IMR-90 (cell line): ENCODE measurements at regions not wholly inside any gene's neighbourhood (a gene's known extent, or its start where the extent isn't known, plus 50 kb on each side); places are given as distances from the start of the nearest gene placed in this dataset.

Experiments
- ATAC-seq: fragments of 200-7000 bp; cut with Tn5 transposase; 2 replicates; pipeline ENCODE4 v1.9.1; 2020; ENCODE audit warnings: low read depth, mild to moderate bottlenecking, moderate library complexity
- BruUV-seq: library from RNA; stranded (reverse); fragments of 400-500 nt; replicated peaks from 2 replicates; lab custom pipeline; 2021; lab: Mats Ljungman, UMichigan
- CTCF ChIA-PET: fragments of 300-600 bp; formaldehyde crosslinking; extraction: SDS; loops from one replicate; lab custom pipeline; 2021; ENCODE audit warnings: antibody characterized with exemption; lab: Yijun Ruan, JAX
- POLR2A ChIA-PET: fragments of 300-600 bp; sonication (Branson Sonifier 250); formaldehyde crosslinking; loops from one replicate; lab custom pipeline; 2022; ENCODE audit warnings: antibody characterized with exemption; ENCODE audit not compliant: unreplicated experiment; lab: Charles Lee
- DNase-seq: peaks from one replicate; pipeline ENCODE4 v3.0.0; 2013
- H2AFZ ChIP-seq: replicated peaks from 2 replicates; pipeline ENCODE3; 2013; ENCODE audit warnings: low read length, mild to moderate bottlenecking; ENCODE audit not compliant: poor library complexity
- H2AK5ac ChIP-seq: 2 replicates; pipeline ENCODE4 v1.6.1; 2013; ENCODE audit warnings: low read depth, low read length, inconsistent platforms
- H2AK9ac ChIP-seq: replicated peaks from 2 replicates; pipeline ENCODE3; 2013; ENCODE audit warnings: mild to moderate bottlenecking, low read depth, low read length, moderate library complexity; ENCODE audit not compliant: poor library complexity
- H2BK120ac ChIP-seq: 2 replicates; pipeline ENCODE4 v1.6.1; 2013; ENCODE audit warnings: low read depth, low read length, inconsistent platforms
- H2BK15ac ChIP-seq: 3 replicates; pipeline ENCODE4 v1.6.1; 2013; ENCODE audit warnings: low read depth, low read length, inconsistent platforms
- H2BK20ac ChIP-seq: 2 replicates; pipeline ENCODE4 v1.6.1; 2013; ENCODE audit warnings: low read depth, mild to moderate bottlenecking, inconsistent platforms, low read length, moderate library complexity
- H2BK5ac ChIP-seq: 2 replicates; pipeline ENCODE4 v1.6.1; 2013; ENCODE audit warnings: mild to moderate bottlenecking, low read depth, low read length, inconsistent platforms; ENCODE audit not compliant: poor library complexity, severe bottlenecking
- H3K14ac ChIP-seq: replicated peaks from 2 replicates; pipeline ENCODE4 v1.6.1; 2013; ENCODE audit warnings: low read depth, low read length, inconsistent platforms
- H3K18ac ChIP-seq: 2 replicates; pipeline ENCODE4 v1.6.1; 2013; ENCODE audit warnings: low read depth, low read length, control low read depth
- H3K23ac ChIP-seq: 2 replicates; pipeline ENCODE4 v1.6.1; 2013; ENCODE audit warnings: low read depth, low read length, inconsistent platforms
- H3K27ac ChIP-seq: 2 replicates; pipeline ENCODE4 v1.5.1; 2013; ENCODE audit warnings: mild to moderate bottlenecking, control low read depth, low read length; ENCODE audit not compliant: insufficient read depth
- H3K27me3 ChIP-seq: 2 replicates; pipeline ENCODE4 v1.6.1; 2013; ENCODE audit warnings: low read length; ENCODE audit not compliant: control insufficient read depth, insufficient read depth
- H3K36me3 ChIP-seq: 2 replicates; pipeline ENCODE4 v1.6.1; 2013; ENCODE audit warnings: low read length, mixed read lengths; ENCODE audit not compliant: control insufficient read depth, insufficient read depth
- H3K4ac ChIP-seq: 2 replicates; pipeline ENCODE4 v1.6.1; 2013; ENCODE audit warnings: low read depth, low read length, inconsistent platforms
- H3K4me1 ChIP-seq: 2 replicates; pipeline ENCODE4 v1.6.1; 2013; ENCODE audit warnings: low read length, mixed read lengths; ENCODE audit not compliant: control insufficient read depth, insufficient read depth
- H3K4me2 ChIP-seq: 2 replicates; pipeline ENCODE4 v1.6.1; 2013; ENCODE audit warnings: low read depth, mild to moderate bottlenecking, control low read depth, low read length, moderate library complexity
- H3K4me3 ChIP-seq: 2 replicates; pipeline ENCODE4 v1.5.1; 2013; ENCODE audit warnings: low read depth, mild to moderate bottlenecking, control low read depth, low read length, moderate library complexity; ENCODE audit not compliant: insufficient read depth
- H3K56ac ChIP-seq: 2 replicates; pipeline ENCODE4 v1.6.1; 2013; ENCODE audit warnings: low read length, inconsistent platforms; ENCODE audit not compliant: insufficient read depth; ENCODE audit errors: extremely low read depth
- H3K79me1 ChIP-seq, 2 experiments: 2 replicates each; pipeline ENCODE4 v1.6.1; 2013; ENCODE audit warnings: low read length in 2 of 2, inconsistent platforms in 1 of 2, low read depth in 1 of 2
- H3K9ac ChIP-seq: 2 replicates; pipeline ENCODE4 v1.6.1; 2013; ENCODE audit warnings: low read depth, low read length, control low read depth
- H3K9me1 ChIP-seq: 2 replicates; pipeline ENCODE4 v1.6.1; 2013; ENCODE audit warnings: low read length, inconsistent platforms; ENCODE audit not compliant: insufficient read depth
- H3K9me3 ChIP-seq: 2 replicates; pipeline ENCODE4 v1.6.1; 2013; ENCODE audit warnings: low read length; ENCODE audit not compliant: control insufficient read depth, insufficient read depth
- H4K20me1 ChIP-seq: 2 replicates; pipeline ENCODE4 v1.6.1; 2013; ENCODE audit warnings: low read length, inconsistent platforms; ENCODE audit not compliant: insufficient read depth
- H4K5ac ChIP-seq: 2 replicates; pipeline ENCODE4 v1.6.1; 2013; ENCODE audit warnings: mild to moderate bottlenecking, low read depth, low read length, control low read depth
- H4K8ac ChIP-seq, 2 experiments: 2 replicates each; pipeline ENCODE4 v1.6.1; 2013; ENCODE audit warnings: low read depth in 2 of 2, low read length in 2 of 2, control low read depth in 1 of 2, inconsistent platforms in 1 of 2
- H4K91ac ChIP-seq: 2 replicates; pipeline ENCODE4 v1.6.1; 2013; ENCODE audit warnings: low read depth, low read length, inconsistent platforms; ENCODE audit not compliant: insufficient read depth
- BHLHE40 ChIP-seq: fragments of 150-350 bp; IDR thresholded peaks from 2 replicates; pipeline ENCODE4 v1.6.1; 2016; ENCODE audit warnings: mild to moderate bottlenecking, low read depth, low read length
- FOS ChIP-seq: fragments of 150-350 bp; IDR thresholded peaks from 2 replicates; pipeline ENCODE4 v1.6.1; 2016; ENCODE audit warnings: low read depth, low read length
- MAFK ChIP-seq: IDR thresholded peaks from 2 replicates; pipeline ENCODE4 v1.6.1; 2012; ENCODE audit warnings: low read depth, low read length, improper control_type of control experiment
- MAZ ChIP-seq: IDR thresholded peaks from 2 replicates; pipeline ENCODE4 v1.6.1; 2012; ENCODE audit warnings: low read depth, mild to moderate bottlenecking, low read length, improper control_type of control experiment, moderate library complexity, borderline replicate concordance
- MXI1 ChIP-seq: IDR thresholded peaks from 2 replicates; pipeline ENCODE4 v1.6.1; 2012; ENCODE audit warnings: low read depth, mild to moderate bottlenecking, low read length, moderate library complexity, borderline replicate concordance
- NFE2L2 ChIP-seq: fragments of 150-350 bp; IDR thresholded peaks from 2 replicates; pipeline ENCODE4 v1.6.1; 2016; ENCODE audit warnings: low read depth, mild to moderate bottlenecking, low read length
- POLR2A ChIP-seq: IDR thresholded peaks from 2 replicates; pipeline ENCODE4 v1.6.1; 2012; ENCODE audit warnings: mild to moderate bottlenecking, low read depth, low read length
- RAD21 ChIP-seq: IDR thresholded peaks from 2 replicates; pipeline ENCODE4 v1.6.1; 2012; ENCODE audit warnings: low read length, improper control_type of control experiment
- RCOR1 ChIP-seq: IDR thresholded peaks from 2 replicates; pipeline ENCODE4 v1.6.1; 2012; ENCODE audit warnings: mild to moderate bottlenecking, low read length, improper control_type of control experiment; ENCODE audit not compliant: insufficient replicate concordance
- RFX5 ChIP-seq: IDR thresholded peaks from 2 replicates; pipeline ENCODE4 v1.8.0; 2012; ENCODE audit warnings: low read depth, mild to moderate bottlenecking, low read length, moderate library complexity
- SMC3 ChIP-seq: fragments of 150-350 bp; IDR thresholded peaks from 2 replicates; pipeline ENCODE4 v1.6.1; 2016; ENCODE audit warnings: low read depth, mild to moderate bottlenecking, antibody characterized with exemption, low read length, moderate library complexity
- dilution Hi-C: fragments of 300-500 bp; cut with HindIII; formaldehyde crosslinking; loops from one replicate; pipeline ENCODE4 v1.14.3; 2018; ENCODE audit warnings: low sequenced_read_pairs; ENCODE audit not compliant: unreplicated experiment
- in situ Hi-C: fragments of 300-500 bp; cut with MboI; formaldehyde crosslinking; loops from 3 replicates; pipeline ENCODE4 v1.14.3; 2019; ENCODE audit warnings: low sequenced_read_pairs, inconsistent platforms, mixed read lengths
- intact Hi-C: fragments of 100-400 bp; cut with micrococcal nuclease; formaldehyde crosslinking; loops from 2 replicates; pipeline ENCODE4 v1.10.0; 2022
- TF ChIP-seq, protein P1 (sequence below): fragments of 150-350 bp; IDR thresholded peaks from 2 replicates; pipeline ENCODE4 v1.6.1; 2017; ENCODE audit warnings: mild to moderate bottlenecking, antibody characterized with exemption, low read length, low read depth
- TF ChIP-seq, protein P2 (sequence below): conservative IDR thresholded peaks from 2 replicates; pipeline ENCODE4 v1.5.1; 2012; ENCODE audit warnings: mild to moderate bottlenecking, low read depth, low read length, improper control_type of control experiment
- TF ChIP-seq, protein P3 (sequence below): fragments of 150-350 bp; IDR thresholded peaks from 2 replicates; pipeline ENCODE4 v1.6.1; 2016; ENCODE audit warnings: low read depth, mild to moderate bottlenecking, low read length, moderate library complexity, borderline replicate concordance

DNA sequence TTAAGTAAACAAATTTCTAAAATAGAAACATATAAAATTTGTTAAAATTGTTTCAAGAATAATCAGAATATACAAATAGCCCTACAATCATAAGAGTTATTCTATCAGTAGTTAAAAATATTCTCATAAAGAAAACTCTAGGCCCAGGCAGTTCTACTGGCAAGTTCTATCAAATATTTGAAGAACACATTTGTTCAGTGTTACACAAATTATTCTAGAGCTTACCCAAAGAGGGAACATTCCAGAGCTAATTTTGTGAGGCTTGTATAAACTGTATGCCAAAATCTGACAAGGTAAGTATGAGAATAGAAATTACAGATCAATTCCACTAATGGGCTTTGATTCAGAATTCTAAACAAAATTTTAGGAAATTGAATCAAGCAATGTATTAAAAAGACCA lies 166.8 kb upstream of the FOXN2 start:
- dilution Hi-C loops = no loop called here
- no peak overlapping the region for H3K4me2 ChIP-seq
- no peak overlapping the region for H3K9ac ChIP-seq

More for the DNA sequence above, 166.8 kb upstream of the FOXN2 start:
- no peaks in the 10 kb centered on the region for H3K36me3 ChIP-seq
- no peaks in the 10 kb centered on the region for H3K9me1 ChIP-seq
- H4K8ac ChIP-seq = no peak overlapping the region
- in situ Hi-C loops (no loop called here), intact Hi-C loops (no loop called here)
- H2BK15ac ChIP-seq = no peak overlapping the region
- H3K14ac ChIP-seq = no peak overlapping the region
- no peaks in the 10 kb centered on the region; the same call in 1 of the 2 replicates for H3K27me3 ChIP-seq
- no peak overlapping the region for H4K91ac ChIP-seq
- no peak overlapping the region for H4K5ac ChIP-seq
- no peak for DNase-seq
- no peak overlapping the region for H2BK20ac ChIP-seq
- H2BK5ac ChIP-seq = no peak overlapping the region
- no peak overlapping the region for H3K23ac ChIP-seq
- BruUV-seq = no TSS peak
- H3K4me1 ChIP-seq = peaks cover 5% of the 10 kb centered on the region
- H2AFZ ChIP-seq = no peak overlapping the region
- no peaks in the 10 kb centered on the region for H3K79me1 ChIP-seq
- TF ChIP-seq, protein P1, sequence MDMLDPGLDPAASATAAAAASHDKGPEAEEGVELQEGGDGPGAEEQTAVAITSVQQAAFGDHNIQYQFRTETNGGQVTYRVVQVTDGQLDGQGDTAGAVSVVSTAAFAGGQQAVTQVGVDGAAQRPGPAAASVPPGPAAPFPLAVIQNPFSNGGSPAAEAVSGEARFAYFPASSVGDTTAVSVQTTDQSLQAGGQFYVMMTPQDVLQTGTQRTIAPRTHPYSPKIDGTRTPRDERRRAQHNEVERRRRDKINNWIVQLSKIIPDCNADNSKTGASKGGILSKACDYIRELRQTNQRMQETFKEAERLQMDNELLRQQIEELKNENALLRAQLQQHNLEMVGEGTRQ = no peak
- TF ChIP-seq POLR2A (no peak), BHLHE40 (no peak), NFE2L2 (no peak), MAZ (no peak), RAD21 (no peak), FOS (no peak), MXI1 (no peak), RFX5 (no peak), RCOR1 (no peak), MAFK (no peak), SMC3 (no peak)
- TF ChIP-seq, protein P2, sequence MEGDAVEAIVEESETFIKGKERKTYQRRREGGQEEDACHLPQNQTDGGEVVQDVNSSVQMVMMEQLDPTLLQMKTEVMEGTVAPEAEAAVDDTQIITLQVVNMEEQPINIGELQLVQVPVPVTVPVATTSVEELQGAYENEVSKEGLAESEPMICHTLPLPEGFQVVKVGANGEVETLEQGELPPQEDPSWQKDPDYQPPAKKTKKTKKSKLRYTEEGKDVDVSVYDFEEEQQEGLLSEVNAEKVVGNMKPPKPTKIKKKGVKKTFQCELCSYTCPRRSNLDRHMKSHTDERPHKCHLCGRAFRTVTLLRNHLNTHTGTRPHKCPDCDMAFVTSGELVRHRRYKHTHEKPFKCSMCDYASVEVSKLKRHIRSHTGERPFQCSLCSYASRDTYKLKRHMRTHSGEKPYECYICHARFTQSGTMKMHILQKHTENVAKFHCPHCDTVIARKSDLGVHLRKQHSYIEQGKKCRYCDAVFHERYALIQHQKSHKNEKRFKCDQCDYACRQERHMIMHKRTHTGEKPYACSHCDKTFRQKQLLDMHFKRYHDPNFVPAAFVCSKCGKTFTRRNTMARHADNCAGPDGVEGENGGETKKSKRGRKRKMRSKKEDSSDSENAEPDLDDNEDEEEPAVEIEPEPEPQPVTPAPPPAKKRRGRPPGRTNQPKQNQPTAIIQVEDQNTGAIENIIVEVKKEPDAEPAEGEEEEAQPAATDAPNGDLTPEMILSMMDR = no peak
- TF ChIP-seq, protein P3, sequence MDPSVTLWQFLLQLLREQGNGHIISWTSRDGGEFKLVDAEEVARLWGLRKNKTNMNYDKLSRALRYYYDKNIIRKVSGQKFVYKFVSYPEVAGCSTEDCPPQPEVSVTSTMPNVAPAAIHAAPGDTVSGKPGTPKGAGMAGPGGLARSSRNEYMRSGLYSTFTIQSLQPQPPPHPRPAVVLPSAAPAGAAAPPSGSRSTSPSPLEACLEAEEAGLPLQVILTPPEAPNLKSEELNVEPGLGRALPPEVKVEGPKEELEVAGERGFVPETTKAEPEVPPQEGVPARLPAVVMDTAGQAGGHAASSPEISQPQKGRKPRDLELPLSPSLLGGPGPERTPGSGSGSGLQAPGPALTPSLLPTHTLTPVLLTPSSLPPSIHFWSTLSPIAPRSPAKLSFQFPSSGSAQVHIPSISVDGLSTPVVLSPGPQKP = no peak
- H4K20me1 ChIP-seq = no peaks in the 10 kb centered on the region
- ChIA-PET POLR2A (no interaction called here), CTCF (no interaction called here)
- H3K4ac ChIP-seq = no peak overlapping the region
- H2AK9ac ChIP-seq = no peak overlapping the region
- no peak overlapping the region for H2AK5ac ChIP-seq
- ATAC-seq = no peak
- H3K9me3 ChIP-seq = no peaks in the 10 kb centered on the region
- H3K4me3 ChIP-seq = no peak overlapping the region
- H3K27ac ChIP-seq = no peak overlapping the region
- no peak overlapping the region for H2BK120ac ChIP-seq
- no peak overlapping the region for H3K56ac ChIP-seq
- H3K18ac ChIP-seq = no peak overlapping the region
